Ectodermal cell (in vitro differentiated cells): ENCODE measurements at regions not wholly inside any gene's neighbourhood (a gene's known extent, or its start where the extent isn't known, plus 50 kb on each side); places are given as distances from the start of the nearest gene placed in this dataset.

Experiments
- H3K27ac ChIP-seq: 2 replicates; pipeline ENCODE4 v1.7.0; 2013; ENCODE audit warnings: mild to moderate bottlenecking, low read depth, low read length; ENCODE audit not compliant: insufficient read depth, poor library complexity, severe bottlenecking
- H3K27me3 ChIP-seq: 2 replicates; pipeline ENCODE4 v1.7.0; 2013; ENCODE audit warnings: mild to moderate bottlenecking, low read length; ENCODE audit not compliant: insufficient read depth, control insufficient read depth, poor library complexity, severe bottlenecking
- H3K36me3 ChIP-seq: one replicate; pipeline ENCODE4 v1.7.0; 2013; ENCODE audit warnings: low read length; ENCODE audit not compliant: control insufficient read depth, insufficient read depth
- H3K4me1 ChIP-seq: one replicate; pipeline ENCODE4 v1.7.0; 2013; ENCODE audit warnings: low read length; ENCODE audit not compliant: control insufficient read depth, insufficient read depth
- H3K4me3 ChIP-seq: 2 replicates; pipeline ENCODE4 v1.7.0; 2013; ENCODE audit warnings: low read depth, low read length, control low read depth; ENCODE audit not compliant: insufficient read depth
- H3K9me3 ChIP-seq: 2 replicates; pipeline ENCODE4 v1.7.0; 2013; ENCODE audit warnings: mild to moderate bottlenecking, low read length, moderate library complexity; ENCODE audit not compliant: control insufficient read depth
- WGBS, 2 experiments: methylation state at CpG; one replicate each; pipeline ENCODE4 v1.1.7; 2013; ENCODE audit warnings: missing lambda C conversion rate in 2 of 2; 5-methylcytosine and 5-hydroxymethylcytosine counted together

- no peaks in the 10 kb centered on the region for H3K27me3 ChIP-seq
- no peak overlapping the region for H3K27ac ChIP-seq
- H3K4me3 ChIP-seq = no peak overlapping the region
- H3K36me3 ChIP-seq = no peaks in the 10 kb centered on the region
- no peaks in the 10 kb centered on the region for H3K9me3 ChIP-seq
- WGBS, 2 experiments = 54 to 80% methylated on average over 2 of the region's 2 CpGs
- no peaks in the 10 kb centered on the region for H3K4me1 ChIP-seq
Measured at GRCh38 chr17:63165400-63165799, 199.4 kb downstream of the TANC2 start.

GRCh38 chr17:63170795-63171194 is 204.8 kb downstream of the TANC2 start:
- H3K4me1 ChIP-seq = no peaks in the 10 kb centered on the region
- no peaks in the 10 kb centered on the region for H3K9me3 ChIP-seq
- 92 to 96% methylated on average over 3 of the region's 3 CpGs for WGBS, 2 experiments
- no peaks in the 10 kb centered on the region for H3K36me3 ChIP-seq
- no peak overlapping the region for H3K4me3 ChIP-seq
- no peak overlapping the region for H3K27ac ChIP-seq
- H3K27me3 ChIP-seq = no peaks in the 10 kb centered on the region

GRCh38 chr17:63171428-63172393 is 205.7 kb downstream of the TANC2 start:
- H3K27ac ChIP-seq = no peak overlapping the region
- WGBS, 2 experiments = 95 to 96% methylated on average over 4 to 5 of the region's 5 CpGs
- no peaks in the 10 kb centered on the region for H3K36me3 ChIP-seq
- no peaks in the 10 kb centered on the region for H3K9me3 ChIP-seq
- H3K27me3 ChIP-seq = no peaks in the 10 kb centered on the region
- H3K4me3 ChIP-seq = no peak overlapping the region
- H3K4me1 ChIP-seq = no peaks in the 10 kb centered on the region

- 94% methylated on average over 1 of the region's 1 CpG for WGBS, 2 experiments
- no peak overlapping the region for H3K27ac ChIP-seq
- no peaks in the 10 kb centered on the region for H3K4me1 ChIP-seq
- H3K4me3 ChIP-seq = no peak overlapping the region
- H3K36me3 ChIP-seq = no peaks in the 10 kb centered on the region
- no peaks in the 10 kb centered on the region for H3K27me3 ChIP-seq
- H3K9me3 ChIP-seq = no peaks in the 10 kb centered on the region
Measured at GRCh38 chr17:63173450-63173849, 207.4 kb downstream of the TANC2 start.

- Histone ChIP-seq H3K4me3 (no peak overlapping the region), H3K36me3 (no peaks in the 10 kb centered on the region), H3K27me3 (no peaks in the 10 kb centered on the region), H3K9me3 (no peaks in the 10 kb centered on the region), H3K27ac (no peak overlapping the region), H3K4me1 (no peaks in the 10 kb centered on the region)
- 92 to 100% methylated on average over 1 of the region's 1 CpG for WGBS, 2 experiments
Measured at GRCh38 chr17:63173903-63174302, 207.9 kb downstream of the TANC2 start.

GRCh38 chr17:63178530-63178929 is 212.5 kb downstream of the TANC2 start:
- no peaks in the 10 kb centered on the region for H3K9me3 ChIP-seq
- no peaks in the 10 kb centered on the region for H3K36me3 ChIP-seq
- no peaks in the 10 kb centered on the region for H3K27me3 ChIP-seq
- H3K4me3 ChIP-seq = no peak overlapping the region
- H3K27ac ChIP-seq = no peak overlapping the region
- no peaks in the 10 kb centered on the region for H3K4me1 ChIP-seq
- WGBS, 2 experiments = 98 to 100% methylated on average over 2 of the region's 2 CpGs

- Histone ChIP-seq H3K27me3 (no peaks in the 10 kb centered on the region), H3K27ac (no peak overlapping the region)
- 96 to 97% methylated on average over 6 of the region's 6 CpGs for WGBS, 2 experiments
Measured at GRCh38 chr17:63181856-63182255, 215.8 kb downstream of the TANC2 start.

GRCh38 chr17:63185420-63185819 is 219.4 kb downstream of the TANC2 start:
- H3K4me3 ChIP-seq = no peak overlapping the region
- no peaks in the 10 kb centered on the region for H3K36me3 ChIP-seq
- H3K27ac ChIP-seq = no peak overlapping the region
- H3K27me3 ChIP-seq = no peaks in the 10 kb centered on the region
- no peaks in the 10 kb centered on the region for H3K4me1 ChIP-seq
- H3K9me3 ChIP-seq = no peaks in the 10 kb centered on the region

More at GRCh38 chr17:63181856-63182255, 215.8 kb downstream of the TANC2 start:
- H3K4me3 ChIP-seq = no peak overlapping the region
- no peaks in the 10 kb centered on the region for H3K36me3 ChIP-seq
- H3K9me3 ChIP-seq = no peaks in the 10 kb centered on the region
- no peaks in the 10 kb centered on the region for H3K4me1 ChIP-seq

GRCh38 chr17:63189082-63189481 is 223.0 kb downstream of the TANC2 start:
- Histone ChIP-seq H3K27me3 (no peaks in the 10 kb centered on the region), H3K9me3 (no peaks in the 10 kb centered on the region), H3K4me3 (no peak overlapping the region), H3K27ac (no peak overlapping the region), H3K4me1 (no peaks in the 10 kb centered on the region), H3K36me3 (no peaks in the 10 kb centered on the region)

- H3K4me3 ChIP-seq = no peak overlapping the region
- H3K4me1 ChIP-seq = no peaks in the 10 kb centered on the region
- H3K36me3 ChIP-seq = no peaks in the 10 kb centered on the region
- H3K9me3 ChIP-seq = no peaks in the 10 kb centered on the region
- no peaks in the 10 kb centered on the region for H3K27me3 ChIP-seq
- 90 to 93% methylated on average over 3 of the region's 3 CpGs for whole genome bisulfite sequencing, 2 experiments
- H3K27ac ChIP-seq = no peak overlapping the region
Measured at GRCh38 chr17:63189930-63190329, 223.9 kb downstream of the TANC2 start.
